ENCODE measurements at regions not wholly inside any gene's neighbourhood (a gene's known extent, or its start where the extent isn't known, plus 50 kb on each side); places are given as distances from the start of the nearest gene placed in this dataset.
A peak's percentile ranks its signal among the peaks of the same experiment; 100 is the strongest.
"Not testable (repeated sequence)": the region's sequence is repeated elsewhere in the genome, so short reads cannot be mapped to it uniquely, and the experiment has no call there.

GRCh38 chr10:115028419-115028818 lies 64.7 kb upstream of the ATRNL1 start:
- DNase-seq (ENCODE audit: low spot score): no peak

- DNase-seq (ENCODE audit: low spot score): no peak
These were observed 63.5 kb upstream of the ATRNL1 start for GRCh38 chr10:115029452-115030375.

GRCh38 chr10:115030483-115031200 lies 62.5 kb upstream of the ATRNL1 start:
- DNase-seq (ENCODE audit: low spot score): peak; percentile 58

GRCh38 chr10:115033898-115034297 lies 59.3 kb upstream of the ATRNL1 start:
- DNase-seq (ENCODE audit: low spot score): no peak

DNA sequence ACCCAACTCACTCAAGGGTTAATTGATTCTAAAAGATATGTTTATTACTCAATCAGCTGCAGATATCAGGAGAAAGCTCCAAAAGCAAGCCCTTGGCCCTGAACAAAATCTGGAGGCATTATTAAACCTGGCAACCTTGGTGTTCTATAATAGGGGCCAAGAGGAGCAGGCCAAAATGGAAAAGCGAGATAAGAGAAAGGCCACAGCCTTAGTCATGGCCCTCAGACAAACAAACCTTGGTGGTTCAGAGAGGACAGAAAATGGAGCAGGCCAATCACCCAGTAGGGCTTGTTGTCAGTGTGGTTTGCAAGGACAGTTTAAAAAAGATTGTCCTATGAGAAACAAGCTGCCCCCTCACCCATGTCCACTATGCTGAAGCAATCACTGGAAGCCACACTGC lies 53.4 kb upstream of the ATRNL1 start:
- DNase-seq (ENCODE audit: low spot score): not testable (repeated sequence)

All from SK-N-DZ (cell line).